PC-9 (cell line): ENCODE measurements at regions not wholly inside any gene's neighbourhood (a gene's known extent, or its start where the extent isn't known, plus 50 kb on each side); places are given as distances from the start of the nearest gene placed in this dataset.

Experiments used
- CTCF ChIP-seq: fragments of 200-600 bp; sonication (generic); conservative IDR thresholded peaks from 2 replicates; pipeline ENCODE4 v1.6.1; 2017; ENCODE audit warnings: mixed run types, antibody characterized with exemption, mild to moderate bottlenecking, moderate library complexity
- EZH2 ChIP-seq: fragments of 200-600 bp; sonication (generic); IDR thresholded peaks from 2 replicates; pipeline ENCODE4 v1.8.0; 2017; ENCODE audit warnings: antibody characterized with exemption, low read depth

GRCh38 chr11:109043315-109043714 lies 378.4 kb downstream of the DDX10 start:
- TF ChIP-seq CTCF, result no peak
- TF ChIP-seq EZH2, result no peak
